ENCODE measurements at regions not wholly inside any gene's neighbourhood (a gene's known extent, or its start where the extent isn't known, plus 50 kb on each side); places are given as distances from the start of the nearest gene placed in this dataset.
A peak's percentile ranks its signal among the peaks of the same experiment; 100 is the strongest.
"Not testable (repeated sequence)": the region's sequence is repeated elsewhere in the genome, so short reads cannot be mapped to it uniquely, and the experiment has no call there.

DNA sequence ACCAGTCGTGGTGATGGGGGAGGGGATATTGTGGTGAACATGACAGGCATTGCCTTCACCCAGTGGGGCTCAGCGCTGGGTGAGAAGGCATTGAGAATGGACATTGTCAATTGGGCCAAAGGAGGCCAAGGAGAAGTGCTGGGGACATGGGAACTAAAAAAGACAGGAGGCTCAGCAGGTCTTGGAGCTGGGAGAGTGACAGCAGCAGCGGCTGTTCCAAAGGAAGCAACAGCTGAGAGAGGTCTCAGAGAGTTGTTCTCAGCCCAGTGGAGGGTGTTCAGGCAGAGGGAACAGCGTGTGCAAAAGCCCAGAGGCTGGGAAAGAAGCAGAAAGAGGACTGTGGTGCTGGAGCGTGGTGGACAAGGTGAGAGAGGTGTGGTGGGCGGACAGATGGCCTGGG is 56.6 kb upstream of the ASNS start:
- DNase-seq (ENCODE audit: low read depth in 3 of 3) = not testable (repeated sequence)

DNA sequence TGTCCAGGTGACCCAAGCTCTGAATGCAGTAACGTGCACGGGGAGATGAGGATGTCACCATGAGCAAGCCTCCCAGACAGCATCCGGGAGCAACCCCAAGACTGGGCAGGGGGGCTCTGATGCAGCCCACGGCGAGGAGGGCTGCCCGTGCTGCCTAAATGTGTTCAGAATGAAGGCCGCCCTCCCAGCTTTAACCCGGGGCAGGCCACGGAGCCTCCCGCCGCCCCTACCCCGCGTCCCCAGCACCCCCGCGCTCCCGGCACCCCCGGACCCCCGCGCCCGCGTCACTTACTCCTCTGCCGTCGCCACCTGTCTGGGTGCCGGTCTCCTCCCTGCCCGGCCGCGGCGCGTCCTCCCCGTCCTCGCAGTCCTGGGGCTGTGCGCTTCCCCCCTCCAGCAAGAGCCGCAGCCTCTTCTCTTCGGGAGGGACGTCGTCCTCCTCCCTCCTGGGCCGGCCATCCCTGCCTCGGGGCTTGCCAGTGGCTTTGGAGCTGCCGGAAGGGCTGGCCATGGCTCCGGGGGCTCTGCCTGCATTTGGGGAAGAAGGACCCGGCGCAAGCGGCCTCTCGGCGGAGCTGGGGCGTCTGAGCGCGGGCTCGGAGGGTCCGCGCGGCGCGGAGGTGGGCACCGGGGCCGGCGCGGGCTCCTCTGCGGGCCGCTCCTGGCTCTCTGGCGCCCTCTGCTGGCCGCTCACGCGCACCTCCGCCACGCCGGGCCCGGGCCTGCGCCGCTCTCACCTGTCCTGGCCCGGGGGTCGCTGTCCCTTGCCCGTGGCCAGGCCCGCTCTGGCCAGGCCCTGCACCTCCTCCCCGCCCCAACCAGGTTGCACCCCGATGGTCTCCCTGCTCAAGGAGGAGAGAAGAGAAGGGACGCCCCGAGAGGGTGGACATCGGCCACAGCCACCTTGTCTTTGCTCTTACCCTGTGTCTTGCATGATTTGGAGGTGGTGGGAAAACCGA is 55.9 kb upstream of the ASNS start:
- DNase-seq (ENCODE audit: low read depth in 3 of 3) = peak; percentile 39 to 66 (median 40)

All from stimulated activated CD4-positive, alpha-beta T cell treated with anti-CD3 and anti-CD28 coated beads, TNF-alpha, amount 100 ng/mL, for 4 hours (primary cell).